Nephron progenitor cell (in vitro differentiated cells): ENCODE measurements at regions not wholly inside any gene's neighbourhood (a gene's known extent, or its start where the extent isn't known, plus 50 kb on each side); places are given as distances from the start of the nearest gene placed in this dataset.
"Not testable (repeated sequence)": the region's sequence is repeated elsewhere in the genome, so short reads cannot be mapped to it uniquely, and the experiment has no call there.

ENCODE experiments used
- DNase-seq: peaks from one replicate; pipeline ENCODE4 v3.0.0; 2021
- H3K27ac Mint-ChIP-seq: 2 replicates; pipeline ENCODE4 v1.8.0; 2021; ENCODE audit warnings: mild to moderate bottlenecking, moderate library complexity, mixed read lengths
- H3K27me3 Mint-ChIP-seq: 2 replicates; pipeline ENCODE4 v1.8.0; 2021; ENCODE audit warnings: mild to moderate bottlenecking, low read depth, mixed read lengths; ENCODE audit not compliant: poor library complexity
- H3K36me3 Mint-ChIP-seq: 2 replicates; pipeline ENCODE4 v1.8.0; 2021; ENCODE audit warnings: low read depth, mixed read lengths
- H3K4me1 Mint-ChIP-seq: 2 replicates; pipeline ENCODE4 v1.8.0; 2021; ENCODE audit warnings: mixed read lengths
- H3K4me3 Mint-ChIP-seq: 2 replicates; pipeline ENCODE4 v1.8.0; 2021; ENCODE audit warnings: mild to moderate bottlenecking, moderate library complexity, mixed read lengths
- H3K9me3 Mint-ChIP-seq: 2 replicates; pipeline ENCODE4 v1.8.0; 2021; ENCODE audit warnings: mild to moderate bottlenecking, moderate library complexity, mixed read lengths
- TF ChIP-seq, protein P1 (sequence below): fragments of 200-600 bp; sonication (generic); IDR thresholded peaks from 2 replicates; pipeline ENCODE4 v1.5.0; 2021; ENCODE audit warnings: antibody characterized with exemption

- no peak overlapping the region for H3K27ac Mint-ChIP-seq
- H3K36me3 Mint-ChIP-seq = no peaks in the 10 kb centered on the region
- DNase-seq = no peak
- peaks cover 4% of the 10 kb centered on the region for H3K9me3 Mint-ChIP-seq
- TF ChIP-seq, protein P1, sequence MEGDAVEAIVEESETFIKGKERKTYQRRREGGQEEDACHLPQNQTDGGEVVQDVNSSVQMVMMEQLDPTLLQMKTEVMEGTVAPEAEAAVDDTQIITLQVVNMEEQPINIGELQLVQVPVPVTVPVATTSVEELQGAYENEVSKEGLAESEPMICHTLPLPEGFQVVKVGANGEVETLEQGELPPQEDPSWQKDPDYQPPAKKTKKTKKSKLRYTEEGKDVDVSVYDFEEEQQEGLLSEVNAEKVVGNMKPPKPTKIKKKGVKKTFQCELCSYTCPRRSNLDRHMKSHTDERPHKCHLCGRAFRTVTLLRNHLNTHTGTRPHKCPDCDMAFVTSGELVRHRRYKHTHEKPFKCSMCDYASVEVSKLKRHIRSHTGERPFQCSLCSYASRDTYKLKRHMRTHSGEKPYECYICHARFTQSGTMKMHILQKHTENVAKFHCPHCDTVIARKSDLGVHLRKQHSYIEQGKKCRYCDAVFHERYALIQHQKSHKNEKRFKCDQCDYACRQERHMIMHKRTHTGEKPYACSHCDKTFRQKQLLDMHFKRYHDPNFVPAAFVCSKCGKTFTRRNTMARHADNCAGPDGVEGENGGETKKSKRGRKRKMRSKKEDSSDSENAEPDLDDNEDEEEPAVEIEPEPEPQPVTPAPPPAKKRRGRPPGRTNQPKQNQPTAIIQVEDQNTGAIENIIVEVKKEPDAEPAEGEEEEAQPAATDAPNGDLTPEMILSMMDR = no peak
- H3K4me3 Mint-ChIP-seq = no peak overlapping the region
- peaks cover 12% of the 10 kb centered on the region for H3K27me3 Mint-ChIP-seq
- H3K4me1 Mint-ChIP-seq = peaks cover 32% of the 10 kb centered on the region
These were observed 266.8 kb downstream of the TEX29 start for GRCh38 chr13:111587249-111587648.

DNA sequence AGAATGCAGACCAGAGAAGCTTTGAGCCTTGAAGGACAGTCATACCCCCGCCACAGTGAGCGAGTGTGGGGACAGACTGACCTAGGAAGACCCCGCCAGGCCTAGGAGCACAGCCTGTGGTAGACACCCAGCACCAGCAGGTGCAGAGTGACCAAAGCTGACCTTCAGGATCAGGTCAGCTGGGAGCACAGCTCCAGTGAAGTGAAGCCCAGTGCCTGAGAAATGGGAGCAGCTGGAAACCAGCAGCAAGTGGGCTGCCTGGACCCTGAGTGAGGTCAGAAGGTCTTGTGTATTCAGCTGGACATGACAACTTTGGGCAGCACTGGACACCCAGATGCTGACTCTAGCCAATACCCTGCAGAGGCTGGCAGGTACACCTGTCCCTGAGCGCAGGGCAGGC is 268.9 kb downstream of the TEX29 start:
- Mint-ChIP-seq H3K4me3 (no peak overlapping the region), H3K9me3 (peaks cover 9% of the 10 kb centered on the region), H3K27me3 (peaks cover 9% of the 10 kb centered on the region), H3K27ac (no peak overlapping the region), H3K4me1 (peaks cover 22% of the 10 kb centered on the region), H3K36me3 (no peaks in the 10 kb centered on the region)
- no peak for DNase-seq
- TF ChIP-seq, protein P1 = no peak

GRCh38 chr13:111589992-111590391 is 269.6 kb downstream of the TEX29 start:
- Mint-ChIP-seq H3K27me3 (peaks cover 7% of the 10 kb centered on the region), H3K36me3 (no peaks in the 10 kb centered on the region), H3K4me3 (no peak overlapping the region), H3K9me3 (peaks cover 12% of the 10 kb centered on the region), H3K27ac (no peak overlapping the region), H3K4me1 (peaks cover 17% of the 10 kb centered on the region)
- TF ChIP-seq, protein P1 = no peak
- no peak for DNase-seq

DNA sequence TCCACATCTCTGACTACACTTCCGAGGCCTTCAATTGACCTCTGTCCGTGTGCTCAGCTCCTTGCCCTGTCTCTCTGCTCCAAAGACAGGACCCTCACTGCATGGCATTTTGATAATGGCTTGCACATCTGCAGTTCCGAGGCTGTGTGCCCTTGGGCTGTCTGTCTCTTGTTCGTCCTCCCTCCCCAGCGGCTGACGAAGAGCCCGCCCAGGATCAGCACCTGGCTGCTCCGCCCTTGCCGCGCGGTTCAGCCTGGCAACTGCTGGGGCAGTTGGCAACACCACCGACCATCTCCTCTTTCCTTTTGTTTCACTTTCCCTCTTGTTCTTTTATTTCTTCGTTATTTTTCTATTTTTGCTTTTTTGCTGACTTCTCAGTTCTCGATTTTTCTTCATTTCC is 270.4 kb downstream of the TEX29 start:
- TF ChIP-seq, protein P1 = no peak
- Mint-ChIP-seq H3K4me3 (no peak overlapping the region), H3K9me3 (peaks cover 12% of the 10 kb centered on the region), H3K27ac (peak overlapping the region; percentile 77), H3K36me3 (no peaks in the 10 kb centered on the region), H3K27me3 (peaks cover 6% of the 10 kb centered on the region), H3K4me1 (peaks cover 17% of the 10 kb centered on the region)
- no peak for DNase-seq

DNA sequence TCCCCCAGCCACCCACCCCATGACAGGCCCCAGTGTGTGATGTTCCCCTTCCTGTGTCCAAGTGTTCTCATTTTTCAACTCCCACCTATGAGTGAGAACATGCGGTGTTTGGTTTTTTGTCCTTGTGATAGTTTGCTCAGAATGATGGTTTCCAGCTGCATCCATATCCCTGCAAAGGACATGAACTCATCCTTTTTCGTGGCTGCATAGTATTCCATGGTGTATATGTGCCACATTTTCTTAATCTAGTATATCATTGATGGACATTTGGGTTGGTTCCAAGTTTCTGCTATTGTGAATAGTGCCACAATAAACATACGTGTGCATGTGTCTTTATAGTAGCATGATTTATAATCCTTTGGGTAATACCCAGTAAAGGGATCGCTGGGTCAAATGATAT is 273.0 kb downstream of the TEX29 start:
- not testable (repeated sequence) for H3K4me3 Mint-ChIP-seq, H3K36me3 Mint-ChIP-seq, DNase-seq, H3K27me3 Mint-ChIP-seq, H3K27ac Mint-ChIP-seq
- H3K4me1 Mint-ChIP-seq = peaks cover 26% of the 10 kb centered on the region
- H3K9me3 Mint-ChIP-seq = peaks cover 12% of the 10 kb centered on the region

- Mint-ChIP-seq H3K36me3 (no peaks in the 10 kb centered on the region), H3K4me3 (no peak overlapping the region), H3K9me3 (peaks cover 12% of the 10 kb centered on the region), H3K4me1 (peaks cover 31% of the 10 kb centered on the region), H3K27me3 (peaks cover 6% of the 10 kb centered on the region), H3K27ac (no peak overlapping the region)
- no peak for DNase-seq
- TF ChIP-seq, protein P1 = no peak
These were observed 274.2 kb downstream of the TEX29 start for GRCh38 chr13:111594606-111595005.
